AG09319 (cell line): ENCODE measurements at regions not wholly inside any gene's neighbourhood (a gene's known extent, or its start where the extent isn't known, plus 50 kb on each side); places are given as distances from the start of the nearest gene placed in this dataset.

Experiments
- DNase-seq: peaks from one replicate; pipeline ENCODE4 v3.0.0-alpha.2; 2010; ENCODE audit warnings: low read depth; ENCODE audit errors: extremely low read depth
- CTCF ChIP-seq: IDR thresholded peaks from 2 replicates; pipeline ENCODE4 v1.5.1; 2011; ENCODE audit warnings: low read depth, mild to moderate bottlenecking, inconsistent platforms, low read length, moderate library complexity

GRCh38 chr4:152044331-152045036, 283.7 kb upstream of the GATB start:
- DNase-seq = no peak
- no peak for TF ChIP-seq CTCF

GRCh38 chr4:152041295-152041694, 280.5 kb upstream of the GATB start:
- no peak for TF ChIP-seq CTCF
- DNase-seq = no peak

- TF ChIP-seq CTCF = no peak
- no peak for DNase-seq
Observed at GRCh38 chr4:152039691-152040090, 278.9 kb upstream of the GATB start.

- TF ChIP-seq CTCF = no peak
- DNase-seq = no peak
Observed at GRCh38 chr4:152039023-152039481, 278.2 kb upstream of the GATB start.

- DNase-seq = no peak
- no peak for TF ChIP-seq CTCF
Observed at GRCh38 chr4:152038238-152038637, 277.4 kb upstream of the GATB start.

GRCh38 chr4:152037435-152037834, 276.6 kb upstream of the GATB start:
- no peak for TF ChIP-seq CTCF
- no peak for DNase-seq

- TF ChIP-seq CTCF = no peak
- DNase-seq = no peak
Observed at GRCh38 chr4:152033621-152034020, 272.8 kb upstream of the GATB start.
